DMS 273 (cell line): ENCODE measurements at regions not wholly inside any gene's neighbourhood (a gene's known extent, or its start where the extent isn't known, plus 50 kb on each side); places are given as distances from the start of the nearest gene placed in this dataset.

Experiments used
- DNase-seq: peaks from one replicate; lab custom pipeline; 2025; ENCODE audit not compliant: unreplicated experiment; lab: John Stamatoyannopoulos, UW

GRCh38 chr5:167440846-167441245 is 850.6 kb upstream of the WWC1 start:
- no peak for DNase-seq

GRCh38 chr5:167442922-167443321 is 848.5 kb upstream of the WWC1 start:
- DNase-seq, result no peak

GRCh38 chr5:167447466-167448375 is 843.7 kb upstream of the WWC1 start:
- no peak for DNase-seq

- DNase-seq, result no peak
These were observed 843.1 kb upstream of the WWC1 start for GRCh38 chr5:167448376-167448775.

- no peak for DNase-seq
These were observed 840.4 kb upstream of the WWC1 start for GRCh38 chr5:167451076-167451475.

GRCh38 chr5:167452136-167452535 is 839.3 kb upstream of the WWC1 start:
- no peak for DNase-seq

- DNase-seq, result no peak
These were observed 838.0 kb upstream of the WWC1 start for GRCh38 chr5:167453246-167454030.

GRCh38 chr5:167458412-167458811 is 833.0 kb upstream of the WWC1 start:
- DNase-seq, result no peak

GRCh38 chr5:167460449-167461020 is 830.9 kb upstream of the WWC1 start:
- no peak for DNase-seq

GRCh38 chr5:167463939-167464338 is 827.5 kb upstream of the WWC1 start:
- no peak for DNase-seq

- no peak for DNase-seq
These were observed 824.5 kb upstream of the WWC1 start for GRCh38 chr5:167466992-167467391.

GRCh38 chr5:167472566-167473108 is 818.8 kb upstream of the WWC1 start:
- no peak for DNase-seq

- no peak for DNase-seq
These were observed 813.3 kb upstream of the WWC1 start for GRCh38 chr5:167478188-167478587.

GRCh38 chr5:167479779-167480178 is 811.7 kb upstream of the WWC1 start:
- DNase-seq, result no peak

GRCh38 chr5:167481345-167481744 is 810.1 kb upstream of the WWC1 start:
- no peak for DNase-seq

- DNase-seq, result no peak
These were observed 808.9 kb upstream of the WWC1 start for GRCh38 chr5:167482555-167482954.

GRCh38 chr5:167485061-167485774 is 806.2 kb upstream of the WWC1 start:
- no peak for DNase-seq

- DNase-seq, result no peak
These were observed 803.1 kb upstream of the WWC1 start for GRCh38 chr5:167488371-167488770.

GRCh38 chr5:167489202-167489601 is 802.2 kb upstream of the WWC1 start:
- no peak for DNase-seq

GRCh38 chr5:167503926-167504720 is 787.3 kb upstream of the WWC1 start:
- no peak for DNase-seq
